Activated naive CD4-positive, alpha-beta T cell treated with anti-CD3 and anti-CD28 coated beads, Interleukin-2, amount 50 U/mL, for 24 hours (primary cell): ENCODE measurements at regions not wholly inside any gene's neighbourhood (a gene's known extent, or its start where the extent isn't known, plus 50 kb on each side); places are given as distances from the start of the nearest gene placed in this dataset.

Experiments
- H3K27ac Mint-ChIP-seq: one replicate; pipeline ENCODE4 v1.8.0; 2021; ENCODE audit warnings: mild to moderate bottlenecking, mixed read lengths
- H3K27me3 Mint-ChIP-seq: one replicate; pipeline ENCODE4 v1.8.0; 2021; ENCODE audit warnings: mixed read lengths
- H3K36me3 Mint-ChIP-seq: one replicate; pipeline ENCODE4 v1.8.0; 2021; ENCODE audit warnings: mixed read lengths
- H3K4me1 Mint-ChIP-seq: one replicate; pipeline ENCODE4 v1.8.0; 2021; ENCODE audit warnings: mixed read lengths
- H3K4me3 Mint-ChIP-seq: one replicate; pipeline ENCODE4 v1.8.0; 2021; ENCODE audit warnings: mild to moderate bottlenecking, mixed read lengths
- H3K9me3 Mint-ChIP-seq: one replicate; pipeline ENCODE4 v1.8.0; 2021; ENCODE audit warnings: mixed read lengths

DNA sequence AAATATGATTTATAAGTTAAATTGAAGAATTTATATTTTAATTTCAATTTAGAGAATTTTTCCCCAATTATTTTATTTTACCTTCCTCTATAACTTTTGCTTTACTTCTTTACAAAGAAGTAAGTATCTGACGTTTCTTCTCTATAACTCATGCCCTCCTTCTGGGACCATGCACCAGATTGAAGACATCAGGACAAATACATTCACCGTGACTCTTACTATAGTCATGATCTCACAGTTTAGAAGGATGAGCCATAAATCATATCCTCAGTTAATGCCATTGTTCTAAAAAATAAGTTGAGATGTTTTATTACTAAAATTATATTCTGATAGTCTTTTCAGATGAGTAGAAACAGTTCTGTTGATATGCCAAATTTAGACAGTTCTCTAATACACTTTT lies 279.3 kb downstream of the TMX3 start:
- H3K4me3 Mint-ChIP-seq = no peak overlapping the region
- H3K27me3 Mint-ChIP-seq = no peaks in the 10 kb centered on the region
- H3K9me3 Mint-ChIP-seq = no peaks in the 10 kb centered on the region
- H3K36me3 Mint-ChIP-seq = no peaks in the 10 kb centered on the region
- no peak overlapping the region for H3K27ac Mint-ChIP-seq
- no peaks in the 10 kb centered on the region for H3K4me1 Mint-ChIP-seq

DNA sequence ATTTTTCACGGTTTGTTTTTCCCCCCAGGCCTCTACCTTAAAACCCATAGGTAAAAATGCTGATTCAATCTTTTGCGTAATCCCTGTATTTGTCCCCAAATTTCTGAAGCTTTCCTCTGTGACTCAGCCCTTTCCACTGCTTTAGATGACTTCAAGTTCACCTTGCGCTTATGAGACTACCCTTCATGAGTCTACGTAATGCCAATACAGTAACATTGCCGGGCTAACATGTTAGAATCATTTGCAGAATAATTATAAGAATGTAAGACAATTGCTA lies 283.0 kb downstream of the TMX3 start:
- Mint-ChIP-seq H3K4me3 (no peak overlapping the region), H3K36me3 (no peaks in the 10 kb centered on the region), H3K27me3 (no peaks in the 10 kb centered on the region), H3K27ac (no peak overlapping the region), H3K9me3 (no peaks in the 10 kb centered on the region), H3K4me1 (no peaks in the 10 kb centered on the region)

DNA sequence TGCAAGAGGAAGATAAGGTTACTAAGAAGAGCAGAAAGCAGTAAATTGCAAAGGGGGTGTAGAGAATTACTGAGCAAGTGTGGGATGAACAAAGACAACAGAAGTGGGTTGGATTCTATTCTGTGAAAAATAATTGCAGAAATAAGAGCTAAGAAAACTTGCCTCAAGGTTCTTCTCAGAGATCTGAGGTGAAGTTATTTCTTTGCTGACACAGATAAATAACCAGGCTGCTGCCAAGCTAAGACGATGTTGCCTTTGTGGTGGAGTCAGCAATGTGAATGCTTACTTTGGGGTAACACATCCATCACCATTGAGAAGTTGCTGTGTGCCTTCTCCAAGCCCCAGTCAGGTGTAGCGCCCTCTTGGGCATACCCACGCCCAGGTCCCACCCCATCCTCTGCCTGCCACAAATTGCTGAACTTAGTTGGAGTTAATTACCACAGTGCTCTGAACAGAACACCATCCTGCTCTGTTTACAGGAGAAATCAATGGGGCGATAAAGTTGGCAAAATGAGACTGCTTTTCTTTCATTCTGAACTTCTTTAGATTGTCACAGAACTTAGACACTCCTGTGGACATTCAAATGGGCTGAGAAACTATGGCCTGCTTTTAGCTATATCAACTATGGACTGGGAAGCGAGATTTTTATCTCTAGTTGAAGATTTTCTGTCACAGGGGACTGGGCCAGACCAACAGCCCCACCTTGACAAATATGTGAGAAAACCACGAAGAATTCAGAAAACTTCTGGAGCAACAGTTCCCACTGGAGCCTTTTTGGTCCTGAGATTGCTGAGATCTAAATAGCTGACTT lies 283.6 kb downstream of the TMX3 start:
- Mint-ChIP-seq H3K4me3 (no peak overlapping the region), H3K27me3 (no peaks in the 10 kb centered on the region), H3K27ac (no peak overlapping the region), H3K4me1 (no peaks in the 10 kb centered on the region), H3K9me3 (no peaks in the 10 kb centered on the region), H3K36me3 (no peaks in the 10 kb centered on the region)

DNA sequence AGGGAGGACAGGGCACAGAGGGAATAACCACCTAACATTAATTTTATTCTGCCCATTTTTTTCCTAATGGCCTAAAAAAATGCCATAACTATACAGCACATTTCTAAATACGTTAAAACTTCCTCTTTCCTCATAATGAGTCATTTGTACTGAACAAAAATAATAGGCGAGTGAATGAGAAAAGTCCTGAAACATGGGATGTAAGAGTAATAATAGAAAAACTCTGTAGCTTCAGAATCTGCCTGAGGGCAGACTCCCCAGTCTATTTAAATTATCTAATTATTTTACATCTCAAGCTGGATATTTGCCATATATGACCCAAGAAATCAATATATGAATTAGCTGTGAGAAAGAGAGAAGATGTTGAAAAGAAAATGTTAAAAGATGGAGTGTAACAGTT lies 285.1 kb downstream of the TMX3 start:
- peaks cover 1% of the 10 kb centered on the region for H3K27me3 Mint-ChIP-seq
- no peaks in the 10 kb centered on the region for H3K9me3 Mint-ChIP-seq
- H3K4me3 Mint-ChIP-seq = no peak overlapping the region
- H3K4me1 Mint-ChIP-seq = no peaks in the 10 kb centered on the region
- H3K36me3 Mint-ChIP-seq = no peaks in the 10 kb centered on the region
- no peak overlapping the region for H3K27ac Mint-ChIP-seq

DNA sequence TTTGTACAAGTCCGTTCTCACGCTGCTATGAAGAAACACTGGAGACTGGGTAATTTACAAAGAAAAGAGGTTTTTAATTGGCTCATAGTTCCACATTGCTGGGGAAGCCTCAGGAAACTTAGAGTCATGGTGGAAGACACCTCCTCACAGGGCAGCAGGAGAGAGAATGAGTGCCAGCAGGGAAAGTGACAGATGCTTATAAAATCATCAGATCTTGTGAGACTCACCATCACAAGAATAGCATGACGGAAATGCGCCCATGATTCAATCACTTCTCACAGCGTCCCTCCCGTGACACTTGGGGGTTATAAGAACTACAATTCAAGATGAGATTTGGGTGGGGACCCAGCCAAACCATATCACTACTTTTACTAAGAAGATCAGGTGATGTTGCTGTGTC lies 285.8 kb downstream of the TMX3 start:
- Mint-ChIP-seq H3K27ac (no peak overlapping the region), H3K4me3 (no peak overlapping the region), H3K9me3 (no peaks in the 10 kb centered on the region), H3K36me3 (no peaks in the 10 kb centered on the region), H3K27me3 (peaks cover 1% of the 10 kb centered on the region), H3K4me1 (no peaks in the 10 kb centered on the region)

DNA sequence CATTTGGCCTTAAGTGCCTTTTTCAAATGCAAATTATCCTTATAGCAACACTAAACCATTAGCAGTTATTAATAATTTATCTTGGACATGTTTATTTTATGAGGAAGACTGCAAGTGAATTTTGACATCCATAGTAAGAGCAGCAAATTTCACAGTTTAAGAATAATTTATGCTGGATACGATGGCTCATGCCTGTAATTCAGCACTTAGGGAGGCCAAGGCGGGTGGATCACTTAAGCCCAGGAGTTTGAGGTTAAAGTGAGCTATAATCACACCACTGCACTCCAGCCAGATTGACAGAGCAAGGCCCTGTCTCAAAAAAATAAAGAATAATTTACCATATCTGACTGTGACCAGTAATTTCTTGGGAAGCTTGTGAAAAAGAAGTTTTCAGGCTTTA lies 286.2 kb downstream of the TMX3 start:
- H3K27ac Mint-ChIP-seq = no peak overlapping the region
- H3K4me3 Mint-ChIP-seq = no peak overlapping the region
- H3K27me3 Mint-ChIP-seq = peaks cover 1% of the 10 kb centered on the region
- no peaks in the 10 kb centered on the region for H3K4me1 Mint-ChIP-seq
- no peaks in the 10 kb centered on the region for H3K9me3 Mint-ChIP-seq
- no peaks in the 10 kb centered on the region for H3K36me3 Mint-ChIP-seq

DNA sequence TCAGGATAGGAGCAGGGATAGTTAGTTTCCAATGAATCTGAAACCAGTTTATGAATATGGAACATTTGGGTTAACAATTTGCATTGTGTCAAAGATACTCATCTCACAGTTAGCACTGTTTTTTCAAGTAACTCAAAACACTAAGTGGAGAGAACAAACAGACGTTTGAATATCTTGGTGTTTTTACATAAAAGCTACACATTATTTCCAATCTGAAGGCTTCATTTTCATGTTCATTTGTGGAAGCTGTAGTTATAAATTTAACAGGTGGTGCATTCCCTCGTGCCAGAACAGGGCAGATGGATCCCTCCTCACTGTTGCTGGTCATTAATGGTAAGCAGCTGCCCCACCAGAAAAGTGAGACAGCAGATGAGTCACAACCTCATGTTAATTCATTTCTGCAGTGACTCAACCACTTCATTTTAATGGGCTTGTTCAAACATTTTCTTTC lies 286.9 kb downstream of the TMX3 start:
- H3K4me1 Mint-ChIP-seq = no peaks in the 10 kb centered on the region
- H3K9me3 Mint-ChIP-seq = no peaks in the 10 kb centered on the region
- H3K27me3 Mint-ChIP-seq = peaks cover 1% of the 10 kb centered on the region
- H3K36me3 Mint-ChIP-seq = no peaks in the 10 kb centered on the region
- H3K27ac Mint-ChIP-seq = no peak overlapping the region
- H3K4me3 Mint-ChIP-seq = no peak overlapping the region

DNA sequence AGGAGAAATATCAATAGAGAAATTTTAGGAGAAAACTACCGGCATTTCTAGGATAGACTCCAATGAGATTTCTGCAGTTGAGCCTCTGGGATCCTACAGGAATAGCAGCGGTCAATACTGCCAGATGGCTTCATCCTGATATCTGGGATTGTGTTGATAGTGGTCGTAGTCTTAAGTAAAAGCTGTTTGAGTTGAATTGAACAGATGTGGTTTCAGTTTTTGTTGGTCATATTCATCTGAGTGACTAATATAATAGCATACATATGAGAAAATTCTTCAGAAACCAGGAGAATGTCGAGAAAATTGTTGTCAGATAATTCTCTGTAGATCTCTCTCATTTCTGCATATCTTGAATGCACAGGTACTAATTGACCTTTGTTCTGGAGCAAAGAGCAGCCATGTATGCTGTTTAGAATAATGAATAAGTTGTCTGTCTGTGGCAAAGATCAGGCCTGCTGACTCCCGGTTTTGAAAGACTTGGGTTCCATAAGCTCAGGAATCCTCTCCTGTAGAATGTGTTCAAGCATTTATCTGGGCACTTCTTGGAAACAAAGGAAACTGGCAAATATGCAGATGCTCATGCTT lies 288.1 kb downstream of the TMX3 start:
- Mint-ChIP-seq H3K27me3 (peaks cover 1% of the 10 kb centered on the region), H3K36me3 (no peaks in the 10 kb centered on the region), H3K27ac (no peak overlapping the region), H3K4me3 (no peak overlapping the region), H3K9me3 (no peaks in the 10 kb centered on the region), H3K4me1 (no peaks in the 10 kb centered on the region)

DNA sequence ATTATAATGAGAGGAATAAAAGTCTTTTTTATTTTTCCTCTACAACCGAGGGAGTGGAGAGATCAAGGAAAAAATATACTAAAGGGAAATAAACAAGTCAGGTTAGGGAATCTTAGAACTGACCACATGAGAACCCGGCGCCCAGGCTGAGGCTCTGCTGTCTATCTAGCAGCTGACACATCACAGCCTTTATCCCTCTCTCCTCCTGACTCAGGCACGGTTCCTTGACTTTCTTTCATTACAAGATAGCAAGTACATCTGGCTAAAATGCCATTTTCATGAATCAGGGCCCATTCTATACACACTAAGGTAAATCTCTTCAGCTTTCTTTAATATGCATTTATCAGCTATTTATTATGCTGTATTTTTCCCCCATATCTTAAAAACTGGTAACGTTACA lies 296.0 kb downstream of the TMX3 start:
- no peaks in the 10 kb centered on the region for H3K9me3 Mint-ChIP-seq
- no peaks in the 10 kb centered on the region for H3K36me3 Mint-ChIP-seq
- no peak overlapping the region for H3K27ac Mint-ChIP-seq
- H3K4me3 Mint-ChIP-seq = no peak overlapping the region
- H3K27me3 Mint-ChIP-seq = no peaks in the 10 kb centered on the region
- no peaks in the 10 kb centered on the region for H3K4me1 Mint-ChIP-seq

DNA sequence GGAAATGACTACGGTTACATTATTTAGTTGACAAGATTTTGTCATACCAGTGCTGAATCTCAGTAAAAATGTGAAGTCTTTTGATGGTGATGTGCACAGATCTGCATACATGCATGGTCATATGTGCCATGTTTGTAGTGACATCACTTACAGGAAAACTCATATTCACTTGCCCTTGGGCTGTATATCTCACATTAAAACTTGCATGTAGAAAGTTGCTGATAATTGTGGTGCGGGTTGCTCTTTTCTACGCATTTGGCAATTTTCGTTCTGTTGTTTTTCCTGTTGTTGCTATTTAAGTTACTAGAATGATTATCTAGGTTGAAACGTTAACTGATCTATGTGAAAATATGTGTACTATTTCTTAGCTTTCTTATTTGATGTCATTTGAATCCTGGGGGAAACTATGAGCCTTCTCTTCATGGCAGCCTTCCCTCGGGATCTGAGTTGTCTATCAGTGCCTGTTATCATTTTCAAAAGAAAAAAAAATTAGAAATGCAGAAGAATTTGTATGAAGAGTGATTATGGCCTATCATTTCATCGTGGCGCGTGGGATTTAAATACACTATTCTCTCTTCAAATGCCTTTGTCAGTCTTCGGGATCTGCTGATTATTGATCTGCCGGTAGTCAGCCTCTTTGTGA lies 296.6 kb downstream of the TMX3 start:
- H3K27me3 Mint-ChIP-seq = no peaks in the 10 kb centered on the region
- no peaks in the 10 kb centered on the region for H3K9me3 Mint-ChIP-seq
- H3K36me3 Mint-ChIP-seq = no peaks in the 10 kb centered on the region
- no peak overlapping the region for H3K4me3 Mint-ChIP-seq
- H3K4me1 Mint-ChIP-seq = no peaks in the 10 kb centered on the region
- no peak overlapping the region for H3K27ac Mint-ChIP-seq

DNA sequence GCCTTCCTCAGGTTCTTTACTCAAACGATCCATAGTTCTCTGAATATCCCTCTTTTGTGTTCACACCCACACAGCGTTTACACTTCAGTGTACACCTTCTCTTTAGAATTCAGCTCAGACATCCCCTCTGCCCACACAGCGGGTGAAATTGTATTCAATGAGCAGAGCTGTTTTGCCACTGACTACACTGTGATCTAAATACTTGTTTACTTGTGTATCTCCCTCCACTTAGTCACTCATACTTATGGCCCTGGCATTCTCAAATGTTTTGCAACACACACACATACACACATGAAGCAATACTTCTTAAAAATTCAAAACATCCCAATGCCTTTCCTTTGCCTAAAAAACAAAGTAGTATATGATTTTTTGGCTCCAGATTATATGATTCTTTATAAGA lies 297.1 kb downstream of the TMX3 start:
- Mint-ChIP-seq H3K36me3 (no peaks in the 10 kb centered on the region), H3K27ac (no peak overlapping the region), H3K4me1 (no peaks in the 10 kb centered on the region), H3K27me3 (no peaks in the 10 kb centered on the region), H3K4me3 (no peak overlapping the region), H3K9me3 (no peaks in the 10 kb centered on the region)

DNA sequence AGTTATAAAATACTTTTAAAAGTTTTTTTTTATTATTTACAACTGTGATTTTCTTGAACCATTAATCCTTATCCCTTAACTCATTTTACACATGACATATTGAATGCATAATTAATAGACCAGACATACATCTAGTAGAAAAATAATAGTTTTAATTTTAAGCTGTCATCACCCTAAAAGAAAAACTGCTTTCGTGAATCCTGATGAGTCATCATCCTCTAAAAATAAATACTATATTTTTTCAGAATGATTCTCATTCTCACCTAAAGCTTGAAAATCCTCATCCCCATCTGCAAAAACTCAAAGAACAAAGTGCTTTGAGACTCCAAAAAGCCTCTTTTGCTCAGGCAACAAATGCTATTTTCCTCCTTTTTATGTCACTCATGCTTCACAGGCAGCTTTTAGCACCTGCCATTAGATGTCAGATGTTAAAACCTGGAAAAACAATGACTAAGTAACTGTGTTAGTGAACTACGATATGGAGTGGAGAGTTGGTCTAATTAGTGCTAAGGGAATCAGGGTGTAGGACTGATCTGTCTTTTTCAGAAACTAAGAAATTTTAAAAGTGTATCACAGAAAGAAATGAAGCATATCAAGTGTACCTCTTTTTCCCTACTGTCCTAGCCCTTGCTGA lies 297.6 kb downstream of the TMX3 start:
- Mint-ChIP-seq H3K27me3 (no peaks in the 10 kb centered on the region), H3K9me3 (no peaks in the 10 kb centered on the region), H3K4me3 (no peak overlapping the region), H3K27ac (no peak overlapping the region), H3K4me1 (no peaks in the 10 kb centered on the region), H3K36me3 (no peaks in the 10 kb centered on the region)

DNA sequence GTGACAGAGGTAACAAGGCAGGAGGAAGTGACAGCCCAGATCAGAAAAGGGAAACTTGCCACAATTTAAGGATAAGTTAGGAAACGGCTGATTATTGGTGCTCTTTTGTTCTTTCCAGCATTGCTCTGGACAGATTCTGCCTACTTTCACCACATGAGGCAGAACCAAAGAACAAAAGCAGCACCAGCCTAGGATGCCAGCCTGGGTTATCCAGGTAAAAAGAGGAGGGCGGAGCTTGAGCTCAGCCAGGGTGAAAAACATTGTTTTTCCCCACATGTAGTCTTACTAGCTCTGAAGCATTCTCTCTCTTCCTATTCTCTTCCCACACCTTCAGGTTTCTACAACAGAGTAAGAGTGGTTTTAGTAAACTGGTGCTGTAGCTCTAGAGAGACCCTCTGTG lies 300.5 kb downstream of the TMX3 start:
- H3K36me3 Mint-ChIP-seq = no peaks in the 10 kb centered on the region
- no peaks in the 10 kb centered on the region for H3K27me3 Mint-ChIP-seq
- H3K4me1 Mint-ChIP-seq = no peaks in the 10 kb centered on the region
- no peak overlapping the region for H3K4me3 Mint-ChIP-seq
- no peak overlapping the region for H3K27ac Mint-ChIP-seq
- H3K9me3 Mint-ChIP-seq = no peaks in the 10 kb centered on the region

DNA sequence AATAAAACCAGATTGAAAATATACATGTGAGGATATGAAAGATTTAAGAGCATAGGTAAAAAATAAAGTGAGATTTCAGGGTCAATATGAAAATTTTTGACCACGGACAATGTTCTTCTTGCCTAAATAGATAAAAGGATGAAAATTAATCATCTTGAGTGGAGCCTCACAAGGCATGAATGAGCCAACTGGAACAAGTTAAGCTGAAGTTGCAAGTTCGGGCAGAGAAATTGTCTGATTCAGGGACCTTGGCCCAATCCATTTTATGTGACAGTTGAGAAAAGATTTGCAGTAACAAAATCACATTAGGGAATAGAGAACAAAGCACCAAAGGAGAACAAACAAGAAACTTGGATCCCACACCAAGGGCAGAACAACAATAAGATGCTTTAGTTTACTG lies 305.3 kb downstream of the TMX3 start:
- Mint-ChIP-seq H3K4me3 (no peak overlapping the region), H3K9me3 (no peaks in the 10 kb centered on the region), H3K36me3 (no peaks in the 10 kb centered on the region), H3K27me3 (no peaks in the 10 kb centered on the region), H3K27ac (no peak overlapping the region), H3K4me1 (no peaks in the 10 kb centered on the region)

DNA sequence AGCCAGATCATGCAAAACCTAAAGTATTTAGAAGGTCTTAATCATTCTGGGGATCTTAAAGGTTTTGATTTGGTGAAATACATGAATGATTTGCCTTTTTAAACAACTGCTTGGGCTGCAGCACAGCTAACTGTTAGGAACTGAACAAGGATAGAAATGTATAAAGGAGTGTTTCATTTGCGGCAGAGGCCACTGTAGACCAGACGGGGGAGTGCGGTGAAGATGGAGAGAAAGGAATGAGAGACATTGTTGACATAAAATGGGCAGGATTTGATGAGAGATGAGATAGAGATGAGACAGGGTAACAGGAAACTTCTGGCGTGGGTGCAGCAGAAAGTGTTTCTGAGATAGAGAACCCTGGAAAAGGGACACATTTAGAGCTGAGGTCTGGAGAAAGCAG lies 308.1 kb downstream of the TMX3 start:
- no peaks in the 10 kb centered on the region for H3K4me1 Mint-ChIP-seq
- H3K27ac Mint-ChIP-seq = no peak overlapping the region
- no peaks in the 10 kb centered on the region for H3K36me3 Mint-ChIP-seq
- H3K9me3 Mint-ChIP-seq = no peaks in the 10 kb centered on the region
- H3K27me3 Mint-ChIP-seq = no peaks in the 10 kb centered on the region
- H3K4me3 Mint-ChIP-seq = no peak overlapping the region

DNA sequence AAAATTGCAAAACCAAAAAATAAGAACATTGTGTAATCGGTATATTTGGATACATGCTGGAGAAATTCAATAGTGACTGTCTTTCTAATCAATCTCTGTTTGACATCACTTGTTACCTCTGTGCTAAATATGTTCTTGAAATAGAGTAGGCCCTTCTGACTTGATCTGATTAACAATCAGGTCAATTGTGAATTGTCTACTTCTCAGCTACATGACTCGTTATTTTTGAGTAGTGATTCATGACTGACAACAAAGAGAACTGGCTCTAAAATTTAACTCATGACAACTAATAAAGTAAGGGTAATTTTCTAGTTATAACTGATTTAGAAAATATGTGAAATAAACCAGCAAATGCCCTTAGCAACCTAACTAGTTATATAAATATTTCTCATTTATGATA lies 312.1 kb downstream of the TMX3 start:
- Mint-ChIP-seq H3K36me3 (no peaks in the 10 kb centered on the region), H3K4me1 (no peaks in the 10 kb centered on the region), H3K27ac (no peak overlapping the region), H3K4me3 (no peak overlapping the region), H3K9me3 (no peaks in the 10 kb centered on the region), H3K27me3 (no peaks in the 10 kb centered on the region)
